H1 (cell line): ENCODE measurements at regions not wholly inside any gene's neighbourhood (a gene's known extent, or its start where the extent isn't known, plus 50 kb on each side); places are given as distances from the start of the nearest gene placed in this dataset.

Experiments
- CTCF ChIA-PET: fragments of 300-600 bp; sonication (Branson Sonifier 250); formaldehyde crosslinking; loops from one replicate; lab custom pipeline; 2021; ENCODE audit not compliant: partially characterized antibody; lab: Charles Lee
- POLR2A ChIA-PET: fragments of 300-600 bp; sonication (Branson Sonifier 250); formaldehyde crosslinking; loops from one replicate; lab custom pipeline; 2021; ENCODE audit warnings: inconsistent platforms; ENCODE audit not compliant: partially characterized antibody; lab: Charles Lee
- DNase-seq, 2 experiments: peaks; one replicate each; pipeline versions ENCODE4 v3.0.0 to v3.0.0-alpha.2; 2010 to 2022; ENCODE audit warnings: low spot score in 2 of 2, low read depth in 1 of 2, mixed read lengths in 1 of 2
- FAIRE-seq: peaks from 2 replicates; lab custom pipeline; 2011; peaks lifted over from hg19 to GRCh38; lab: Jason Lieb, UNC
- H2AFZ ChIP-seq: 2 replicates; pipeline ENCODE4 v1.8.1; 2012; ENCODE audit warnings: low read length, inconsistent platforms
- H2AK5ac ChIP-seq: 2 replicates; pipeline ENCODE4 v1.6.1; 2013; ENCODE audit warnings: low read depth, low read length
- H2BK120ac ChIP-seq: replicated peaks from 2 replicates; pipeline ENCODE3; 2013; ENCODE audit warnings: low read depth, low read length, inconsistent platforms
- H2BK12ac ChIP-seq: 2 replicates; pipeline ENCODE4 v1.6.1; 2013; ENCODE audit warnings: low read depth, low read length
- H2BK15ac ChIP-seq: 2 replicates; pipeline ENCODE4 v1.6.1; 2013; ENCODE audit warnings: low read length
- H2BK20ac ChIP-seq: 2 replicates; pipeline ENCODE4 v1.6.1; 2013; ENCODE audit warnings: low read length
- H2BK5ac ChIP-seq: 2 replicates; pipeline ENCODE4 v1.6.1; 2013; ENCODE audit warnings: low read depth, low read length
- H3K14ac ChIP-seq: 2 replicates; pipeline ENCODE4 v1.6.1; 2013; ENCODE audit warnings: inconsistent platforms; ENCODE audit not compliant: insufficient read length
- H3K18ac ChIP-seq: 2 replicates; pipeline ENCODE4 v1.6.1; 2013; ENCODE audit warnings: low read length; ENCODE audit errors: extremely low read depth
- H3K23ac ChIP-seq: 2 replicates; pipeline ENCODE4 v1.6.1; 2013; ENCODE audit warnings: inconsistent platforms; ENCODE audit not compliant: insufficient read length
- H3K23me2 ChIP-seq: 2 replicates; pipeline ENCODE4 v1.6.1; 2013; ENCODE audit warnings: low read depth, low read length
- H3K27ac ChIP-seq: 2 replicates; pipeline ENCODE4 v1.6.1; 2011; ENCODE audit warnings: low read depth, low read length, inconsistent platforms
- H3K27me3 ChIP-seq, 4 experiments: replicated peaks in 1 of 4; 1 replicate in 1 of 4; 2 replicates in 3 of 4; pipeline versions ENCODE4 v1.6.1 to v1.8.1; 2011 to 2013; ENCODE audit warnings: low read length in 3 of 4, mild to moderate bottlenecking in 3 of 4, inconsistent platforms in 2 of 4, mixed read lengths in 2 of 4, moderate library complexity in 1 of 4; ENCODE audit not compliant: control insufficient read depth in 3 of 4, insufficient read depth in 3 of 4; ENCODE audit errors: extremely low read depth in 1 of 4
- H3K36me3 ChIP-seq, 4 experiments: 2 replicates each; pipeline versions ENCODE4 v1.6.1 to v1.8.1; 2011 to 2013; ENCODE audit warnings: mild to moderate bottlenecking in 4 of 4, low read length in 3 of 4, moderate library complexity in 2 of 4, control low read depth in 1 of 4, inconsistent platforms in 1 of 4; ENCODE audit not compliant: insufficient read depth in 4 of 4, control insufficient read depth in 2 of 4
- H3K4ac ChIP-seq: replicated peaks from 2 replicates; pipeline ENCODE3; 2013; ENCODE audit warnings: low read length, low read depth, mixed read lengths, inconsistent platforms; ENCODE audit not compliant: insufficient read length
- H3K4me1 ChIP-seq, 4 experiments: replicated peaks in 1 of 4; 1 replicate in 1 of 4; 2 replicates in 3 of 4; pipeline versions ENCODE4 v1.6.1 to v1.8.1; 2011 to 2013; ENCODE audit warnings: low read length in 3 of 4, inconsistent platforms in 2 of 4, mixed read lengths in 1 of 4; ENCODE audit not compliant: insufficient read depth in 4 of 4, control insufficient read depth in 3 of 4
- H3K4me2 ChIP-seq, 2 experiments: 2 replicates each; pipeline versions ENCODE4 v1.6.1 to v1.8.1; 2011 to 2013; ENCODE audit warnings: low read depth in 2 of 2, low read length in 2 of 2, control low read depth in 1 of 2, inconsistent platforms in 1 of 2, mild to moderate bottlenecking in 1 of 2; ENCODE audit not compliant: insufficient read depth in 1 of 2
- H3K4me3 ChIP-seq, 4 experiments: fragments of 200-600, 300-600 bp in 1 of 4; sonication (generic), shearing (Covaris generic), sonication (Bioruptor Twin) in 1 of 4; 2 replicates each; pipeline versions ENCODE4 v1.5.1 to v1.8.1; 2011 to 2016; ENCODE audit warnings: low read length in 4 of 4, low read depth in 3 of 4, control low read depth in 2 of 4, inconsistent platforms in 2 of 4, mild to moderate bottlenecking in 2 of 4, mixed read lengths in 1 of 4, moderate library complexity in 1 of 4; ENCODE audit not compliant: insufficient read depth in 2 of 4; ENCODE audit errors: extremely low read depth in 1 of 4
- H3K56ac ChIP-seq: replicated peaks from 2 replicates; pipeline ENCODE3; 2013; ENCODE audit warnings: low read depth, mild to moderate bottlenecking, mixed read lengths, low read length, inconsistent platforms; ENCODE audit not compliant: insufficient read length
- H3K79me1 ChIP-seq: 2 replicates; pipeline ENCODE4 v1.6.1; 2013; ENCODE audit warnings: low read depth, low read length, control low read depth
- H3K79me2 ChIP-seq, 2 experiments: 2 replicates each; pipeline versions ENCODE4 v1.6.1 to v1.8.1; 2012 to 2013; ENCODE audit warnings: low read length in 2 of 2, mild to moderate bottlenecking in 2 of 2, inconsistent platforms in 1 of 2; ENCODE audit not compliant: insufficient read depth in 2 of 2, control insufficient read depth in 1 of 2
- H3K9ac ChIP-seq, 4 experiments: replicated peaks in 1 of 4; 1 replicate in 1 of 4; 2 replicates in 3 of 4; pipeline versions ENCODE4 v1.6.1 to v1.8.1; 2011 to 2013; ENCODE audit warnings: low read depth in 3 of 4, low read length in 3 of 4, control low read depth in 2 of 4, mild to moderate bottlenecking in 2 of 4, moderate library complexity in 2 of 4, inconsistent platforms in 1 of 4; ENCODE audit errors: extremely low read depth in 1 of 4
- H3K9me3 ChIP-seq, 2 experiments: 2 replicates each; pipeline versions ENCODE4 v1.6.1 to v1.8.1; 2012 to 2013; ENCODE audit warnings: mild to moderate bottlenecking in 2 of 2, moderate library complexity in 2 of 2, control low read depth in 1 of 2, inconsistent platforms in 1 of 2, low read depth in 1 of 2, low read length in 1 of 2, mixed read lengths in 1 of 2; ENCODE audit not compliant: insufficient read depth in 2 of 2
- H4K20me1 ChIP-seq, 2 experiments: replicated peaks in 1 of 2; 2 replicates each; pipeline versions ENCODE3 to v1.8.1; 2011 to 2013; ENCODE audit warnings: inconsistent platforms in 2 of 2, low read length in 2 of 2, mild to moderate bottlenecking in 1 of 2; ENCODE audit not compliant: insufficient read depth in 2 of 2, control insufficient read depth in 1 of 2
- H4K5ac ChIP-seq: 2 replicates; pipeline ENCODE4 v1.6.1; 2013; ENCODE audit warnings: low read length, low read depth, mixed read lengths, inconsistent platforms; ENCODE audit not compliant: insufficient read length
- H4K8ac ChIP-seq: 2 replicates; pipeline ENCODE4 v1.8.0; 2013; ENCODE audit warnings: mild to moderate bottlenecking, moderate library complexity, low read length, inconsistent platforms; ENCODE audit not compliant: insufficient read depth; ENCODE audit errors: extremely low read depth
- H4K91ac ChIP-seq: replicated peaks from 2 replicates; pipeline ENCODE3; 2013; ENCODE audit warnings: low read length, mixed read lengths, inconsistent platforms; ENCODE audit not compliant: insufficient read length
- CHD2 ChIP-seq: IDR thresholded peaks from 2 replicates; pipeline ENCODE4 v1.6.1; 2012; ENCODE audit warnings: low read length, improper control_type of control experiment
- CREB1 ChIP-seq: IDR thresholded peaks from 2 replicates; pipeline ENCODE4 v1.6.1; 2012; ENCODE audit warnings: inconsistent platforms
- FOSL1 ChIP-seq: IDR thresholded peaks from 2 replicates; pipeline ENCODE4 v1.6.1; 2011; ENCODE audit warnings: mild to moderate bottlenecking, low read depth, low read length, moderate library complexity; ENCODE audit not compliant: insufficient read depth
- MAFK ChIP-seq: IDR thresholded peaks from 2 replicates; pipeline ENCODE4 v1.6.1; 2012; ENCODE audit warnings: low read depth, mild to moderate bottlenecking, improper control_type of control experiment, low read length
- POLR2AphosphoS5 ChIP-seq: IDR thresholded peaks from 2 replicates; pipeline ENCODE4 v1.6.1; 2011; ENCODE audit warnings: low read depth, low read length
- POU5F1 ChIP-seq: IDR thresholded peaks from 2 replicates; pipeline ENCODE4 v1.6.1; 2011; ENCODE audit warnings: low read depth, mild to moderate bottlenecking, low read length, moderate library complexity
- RAD21 ChIP-seq, 2 experiments: IDR thresholded peaks in 1 of 2; conservative IDR thresholded peaks in 1 of 2; 2 replicates each; pipeline ENCODE4 v1.6.1; 2011; ENCODE audit warnings: low read depth in 2 of 2, low read length in 2 of 2, improper control_type of control experiment in 1 of 2, inconsistent platforms in 1 of 2, mild to moderate bottlenecking in 1 of 2, moderate library complexity in 1 of 2
- RFX5 ChIP-seq: IDR thresholded peaks from 2 replicates; pipeline ENCODE4 v1.6.1; 2011; ENCODE audit warnings: low read depth, low read length, improper control_type of control experiment, borderline replicate concordance
- RNF2 ChIP-seq: fragments of 200-900, 300-1000 bp; sonication (generic); IDR thresholded peaks from 2 replicates; pipeline ENCODE4 v1.7.1; 2016; ENCODE audit warnings: borderline replicate concordance, low read depth, mild to moderate bottlenecking, antibody characterized with exemption, low read length; ENCODE audit not compliant: poor library complexity, severe bottlenecking; ENCODE audit errors: missing control alignments
- SUZ12 ChIP-seq: fragments of 200-600 bp; sonication (generic); IDR thresholded peaks from 2 replicates; pipeline ENCODE4 v1.6.1; 2012; ENCODE audit warnings: mild to moderate bottlenecking, inconsistent platforms, low read length, moderate library complexity, mixed read lengths
- TCF12 ChIP-seq: IDR thresholded peaks from 2 replicates; pipeline ENCODE4 v1.6.1; 2011; ENCODE audit warnings: low read depth, mild to moderate bottlenecking, low read length
- YY1 ChIP-seq: IDR thresholded peaks from 2 replicates; pipeline ENCODE4 v1.6.1; 2011; ENCODE audit warnings: low read depth, mild to moderate bottlenecking, low read length
- WGBS, 2 experiments: shearing (Covaris generic) in 1 of 2; methylation state at CpG; one replicate each; pipeline versions ENCODE4 v1.1.6 to v1.1.7; 2013 to 2015; ENCODE audit warnings: low lambda C conversion rate in 2 of 2, mixed read lengths in 2 of 2, inconsistent platforms in 1 of 2, low coverage in 1 of 2, missing lambda C conversion rate in 1 of 2; ENCODE audit not compliant: insufficient replicate concordance in 2 of 2, insufficient coverage in 1 of 2, insufficient read length in 1 of 2; ENCODE audit errors: extremely low coverage in 1 of 2, missing lambda C conversion rate in 1 of 2; 5-methylcytosine and 5-hydroxymethylcytosine counted together

DNA sequence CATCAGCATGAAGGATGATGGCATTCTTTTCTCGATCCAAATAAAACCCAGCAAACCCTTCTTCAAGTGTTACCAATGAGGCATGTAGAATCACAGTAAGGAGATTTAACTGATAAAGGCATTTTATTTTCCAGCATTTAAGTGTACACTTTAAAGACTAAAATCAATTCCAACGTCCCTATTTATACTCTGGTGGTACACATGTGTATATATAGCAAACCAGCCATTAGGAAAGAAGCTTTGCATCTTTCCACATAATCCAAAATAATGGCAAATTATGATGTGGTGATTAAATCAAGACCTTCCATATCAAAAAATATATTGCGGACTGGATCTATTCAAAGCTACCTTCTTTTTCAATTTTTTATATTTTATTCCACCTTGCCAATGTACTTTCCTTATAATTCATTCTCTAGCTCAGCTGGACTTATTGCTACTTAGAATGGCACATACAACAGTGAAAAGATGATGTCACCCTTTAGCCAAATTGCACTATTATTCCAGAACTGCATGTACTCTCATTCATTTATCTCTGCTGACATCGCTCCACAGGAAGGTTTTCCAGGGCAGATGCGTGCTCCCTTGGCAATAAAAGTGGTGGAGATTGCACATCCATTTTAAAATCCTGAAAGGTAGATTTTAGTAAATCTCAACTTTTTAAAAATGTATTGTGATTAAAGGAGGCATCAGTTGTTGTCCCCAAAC, 63.3 kb upstream of the SLC30A5 start:
- H3K4me3 ChIP-seq, result no peak overlapping the region
- H3K18ac ChIP-seq, result no peak overlapping the region
- H2AFZ ChIP-seq, result no peak overlapping the region
- no peak overlapping the region for H3K56ac ChIP-seq
- no peak overlapping the region for H3K14ac ChIP-seq
- no peak overlapping the region for H2BK20ac ChIP-seq
- H4K5ac ChIP-seq, result no peak overlapping the region
- H3K23ac ChIP-seq, result no peak overlapping the region
- H3K23me2 ChIP-seq, result no peaks in the 10 kb centered on the region
- H3K9me3 ChIP-seq, result no peaks in the 10 kb centered on the region
- no peak overlapping the region for H3K4me2 ChIP-seq
- DNase-seq (no peak), FAIRE-seq (no peak)
- no peaks in the 10 kb centered on the region for H3K79me2 ChIP-seq
- H4K8ac ChIP-seq, result no peak overlapping the region
- H4K20me1 ChIP-seq, result no peaks in the 10 kb centered on the region
- no peak overlapping the region for H3K4ac ChIP-seq
- H4K91ac ChIP-seq, result no peak overlapping the region
- H3K79me1 ChIP-seq, result no peaks in the 10 kb centered on the region
- no peaks in the 10 kb centered on the region for H3K36me3 ChIP-seq
- no peaks in the 10 kb centered on the region for H3K4me1 ChIP-seq
- 87% methylated on average over 5 of the region's 5 CpGs; no CpG with 5 or more reads in 1 of the 2 experiments for WGBS, 2 experiments
- no peaks in the 10 kb centered on the region for H3K27me3 ChIP-seq
- H2AK5ac ChIP-seq, result no peak overlapping the region
- H2BK15ac ChIP-seq, result no peak overlapping the region
- no peak overlapping the region for H2BK5ac ChIP-seq
- H3K9ac ChIP-seq, result no peak overlapping the region
- H3K27ac ChIP-seq, result no peak overlapping the region
- ChIA-PET CTCF (interaction anchor here (1.4 to 4.1 kb wide), 4 partner anchors 8 to 308 kb away, joined by 3 to 20 read pairs (median 4); no protein-coding TSS in a partner anchor), POLR2A (interaction anchor here (0.5 kb wide), 1 partner anchor 9 kb away, joined by 3 read pairs; no protein-coding TSS in a partner anchor)
- no peak overlapping the region for H2BK12ac ChIP-seq
- H2BK120ac ChIP-seq, result no peak overlapping the region
- no peak for TF ChIP-seq RAD21 (IDR thresholded peaks at IDR 0.05 in 1 of 2, conservative IDR thresholded peaks at IDR 0.05 in 1 of 2; ENCODE audit: low read depth in 2 of 2, low read length in 2 of 2)
- no peak for TF ChIP-seq SUZ12
- no peak for TF ChIP-seq YY1
- TF ChIP-seq TCF12, result no peak
- no peak for TF ChIP-seq MAFK
- TF ChIP-seq CHD2, result no peak
- TF ChIP-seq RFX5, result no peak
- no peak for TF ChIP-seq RNF2
- no peak for TF ChIP-seq CREB1
- no peak for TF ChIP-seq POU5F1
- no peak for TF ChIP-seq FOSL1
- no peak for TF ChIP-seq POLR2AphosphoS5
